GM21515 (cell line): ENCODE measurements at regions not wholly inside any gene's neighbourhood (a gene's known extent, or its start where the extent isn't known, plus 50 kb on each side); places are given as distances from the start of the nearest gene placed in this dataset.

Experiments used
- ATAC-seq: cut with Tn5 transposase; IDR thresholded peaks from one replicate; pipeline ENCODE4 v1.9.1; 2021; ENCODE audit not compliant: unreplicated experiment

GRCh38 chr4:159722918-159723317, 620.0 kb downstream of the RAPGEF2 start:
- no peak for ATAC-seq

GRCh38 chr4:159723341-159724048, 620.6 kb downstream of the RAPGEF2 start:
- no peak for ATAC-seq

GRCh38 chr4:159725571-159725970, 622.7 kb downstream of the RAPGEF2 start:
- no peak for ATAC-seq

GRCh38 chr4:159735281-159736207, 632.7 kb downstream of the RAPGEF2 start:
- ATAC-seq, result no peak

- no peak for ATAC-seq
Measured at GRCh38 chr4:159736411-159736810, 633.5 kb downstream of the RAPGEF2 start.

GRCh38 chr4:159743971-159744370, 641.1 kb downstream of the RAPGEF2 start:
- ATAC-seq, result no peak

- no peak for ATAC-seq
Measured at GRCh38 chr4:159747983-159748382, 645.1 kb downstream of the RAPGEF2 start.

- ATAC-seq, result no peak
Measured at GRCh38 chr4:159748834-159749444, 646.1 kb downstream of the RAPGEF2 start.

- ATAC-seq, result no peak
Measured at GRCh38 chr4:159757499-159757898, 654.6 kb downstream of the RAPGEF2 start.

- no peak for ATAC-seq
Measured at GRCh38 chr4:159758061-159758460, 655.2 kb downstream of the RAPGEF2 start.

- ATAC-seq, result no peak
Measured at GRCh38 chr4:159762672-159763071, 659.8 kb downstream of the RAPGEF2 start.

- peak; percentile 81 for ATAC-seq
Measured at GRCh38 chr4:159764343-159764952, 661.6 kb downstream of the RAPGEF2 start.

GRCh38 chr4:159765382-159765781, 662.5 kb downstream of the RAPGEF2 start:
- ATAC-seq, result no peak

- ATAC-seq, result no peak
Measured at GRCh38 chr4:159766241-159766640, 663.4 kb downstream of the RAPGEF2 start.

- no peak for ATAC-seq
Measured at GRCh38 chr4:159767406-159767805, 664.5 kb downstream of the RAPGEF2 start.

- no peak for ATAC-seq
Measured at GRCh38 chr4:159768016-159768415, 665.1 kb downstream of the RAPGEF2 start.

- ATAC-seq, result no peak
Measured at GRCh38 chr4:159770401-159770800, 667.5 kb downstream of the RAPGEF2 start.

- no peak for ATAC-seq
Measured at GRCh38 chr4:159770969-159771368, 668.1 kb downstream of the RAPGEF2 start.

- ATAC-seq, result no peak
Measured at GRCh38 chr4:159776961-159777360, 674.1 kb downstream of the RAPGEF2 start.

- no peak for ATAC-seq
Measured at GRCh38 chr4:159777689-159778088, 674.8 kb downstream of the RAPGEF2 start.

- ATAC-seq, result no peak
Measured at GRCh38 chr4:159778298-159778697, 675.4 kb downstream of the RAPGEF2 start.
